HCT116 (cell line): ENCODE measurements at regions not wholly inside any gene's neighbourhood (a gene's known extent, or its start where the extent isn't known, plus 50 kb on each side); places are given as distances from the start of the nearest gene placed in this dataset.

ENCODE experiments used
- ATAC-seq: fragments of 200-7000 bp; cut with Tn5 transposase; 2 replicates; pipeline ENCODE4 v1.9.1; 2020; ENCODE audit warnings: mild to moderate bottlenecking, moderate library complexity
- BruUV-seq: library from RNA; stranded (reverse); fragments of 400-500 nt; replicated peaks from 2 replicates; lab custom pipeline; 2021; lab: Mats Ljungman, UMichigan
- CTCF ChIA-PET: fragments of 300-600 bp; sonication (Branson Sonifier 250); formaldehyde crosslinking; loops from one replicate; lab custom pipeline; 2021; ENCODE audit warnings: antibody characterized with exemption; lab: Charles Lee
- POLR2A ChIA-PET: fragments of 300-600, 350-600 bp; sonication (Branson Sonifier 250); formaldehyde crosslinking; loops from one replicate; lab custom pipeline; 2021; ENCODE audit warnings: antibody characterized with exemption; lab: Charles Lee
- RAD21 ChIA-PET, 2 experiments: fragments of 300-600 bp; sonication (Branson Sonifier 250); formaldehyde crosslinking; loops; one replicate each; lab custom pipeline; 2023; ENCODE audit warnings: low total read pairs in 2 of 2; ENCODE audit not compliant: uncharacterized antibody in 2 of 2, unreplicated experiment in 2 of 2, low non-redundant PET in 1 of 2; lab: Charles Lee
- DNase-seq: peaks from one replicate; pipeline ENCODE4 v3.0.0-alpha.2; 2010; ENCODE audit warnings: low read depth, low spot score
- H2AFZ ChIP-seq: fragments of 200-600 bp; shearing (Covaris generic), sonication (generic); 2 replicates; pipeline ENCODE4 v1.6.1; 2017; ENCODE audit warnings: low read depth, mixed run types, mixed read lengths, antibody characterized with exemption, low read length; ENCODE audit not compliant: poor library complexity, severe bottlenecking
- H3K27ac ChIP-seq: 2 replicates; pipeline ENCODE4 v1.5.1; 2012; ENCODE audit warnings: low read depth, low read length
- H3K27me3 ChIP-seq: fragments of 200-600 bp; sonication (generic); 2 replicates; pipeline ENCODE4 v1.6.1; 2016; ENCODE audit warnings: mixed run types, low read length, mixed read lengths; ENCODE audit not compliant: insufficient read depth
- H3K36me3 ChIP-seq, 2 experiments: fragments of 200-500 bp in 1 of 2; fragments of 200-600 bp in 1 of 2; sonication (Bioruptor generic) in 1 of 2; sonication (generic) in 1 of 2; 2 replicates each; pipeline versions ENCODE4 v1.5.1 to v1.6.1; 2014 to 2016; ENCODE audit warnings: low read length in 2 of 2, inconsistent platforms in 1 of 2, mixed read lengths in 1 of 2, mixed run types in 1 of 2; ENCODE audit not compliant: insufficient read depth in 2 of 2, control insufficient read depth in 1 of 2
- H3K4me1 ChIP-seq, 2 experiments: fragments of 200-600 bp in 1 of 2; sonication (generic) in 1 of 2; 2 replicates each; pipeline versions ENCODE4 v1.5.1 to v1.6.1; 2012 to 2017; ENCODE audit warnings: low read length in 2 of 2, inconsistent platforms in 1 of 2, mild to moderate bottlenecking in 1 of 2, mixed read lengths in 1 of 2, mixed run types in 1 of 2, moderate library complexity in 1 of 2; ENCODE audit not compliant: insufficient read depth in 2 of 2, control insufficient read depth in 1 of 2
- H3K4me2 ChIP-seq: fragments of 200-600 bp; sonication (generic); 2 replicates; pipeline ENCODE4 v1.6.1; 2017; ENCODE audit warnings: mixed run types, low read length, mixed read lengths
- H3K4me3 ChIP-seq, 2 experiments: fragments of 200-600 bp in 1 of 2; sonication (generic) in 1 of 2; replicated peaks in 1 of 2; 2 replicates each; pipeline ENCODE4 v1.5.1; 2011 to 2016; ENCODE audit warnings: low read length in 2 of 2, control low read depth in 1 of 2, low read depth in 1 of 2, mild to moderate bottlenecking in 1 of 2, mixed read lengths in 1 of 2, mixed run types in 1 of 2
- H3K79me2 ChIP-seq: fragments of 200-600 bp; sonication (generic); 2 replicates; pipeline ENCODE4 v1.6.1; 2017; ENCODE audit warnings: mild to moderate bottlenecking, mixed run types, low read length, moderate library complexity, mixed read lengths; ENCODE audit not compliant: insufficient read depth
- H3K9ac ChIP-seq: fragments of 200-600 bp; sonication (generic); 2 replicates; pipeline ENCODE4 v1.6.1; 2016; ENCODE audit warnings: low read length, mixed read lengths
- H3K9me2 ChIP-seq: fragments of 200-600 bp; sonication (generic), shearing (Covaris generic); 2 replicates; pipeline ENCODE4 v1.6.1; 2017; ENCODE audit warnings: mixed run types, mild to moderate bottlenecking, moderate library complexity; ENCODE audit not compliant: insufficient read depth
- H3K9me3 ChIP-seq, 2 experiments: fragments of 200-500 bp in 1 of 2; fragments of 200-600 bp in 1 of 2; sonication (Bioruptor generic) in 1 of 2; sonication (generic) in 1 of 2; 2 replicates each; pipeline ENCODE4 v1.6.1; 2014 to 2017; ENCODE audit warnings: low read length in 2 of 2, mixed read lengths in 2 of 2, inconsistent platforms in 1 of 2, low read depth in 1 of 2, mild to moderate bottlenecking in 1 of 2, mixed run types in 1 of 2, moderate library complexity in 1 of 2; ENCODE audit not compliant: control insufficient read depth in 1 of 2, insufficient read depth in 1 of 2
- H4K20me1 ChIP-seq: fragments of 200-600 bp; sonication (generic), shearing (Covaris generic); 2 replicates; pipeline ENCODE4 v1.6.1; 2017; ENCODE audit warnings: mixed run types, mild to moderate bottlenecking, moderate library complexity; ENCODE audit not compliant: insufficient read depth
- ATF3 ChIP-seq: IDR thresholded peaks from 2 replicates; pipeline ENCODE4 v1.6.1; 2012
- CBX3 ChIP-seq: IDR thresholded peaks from 2 replicates; pipeline ENCODE4 v1.6.1; 2012; ENCODE audit warnings: low read depth
- CEBPB ChIP-seq: IDR thresholded peaks from 2 replicates; pipeline ENCODE4 v1.6.1; 2012; ENCODE audit warnings: low read depth
- CTCF ChIP-seq, 3 experiments: fragments of 200-600 bp in 1 of 3; sonication (generic) in 1 of 3; IDR thresholded peaks in 2 of 3; conservative IDR thresholded peaks in 1 of 3; 2 replicates each; pipeline ENCODE4 v1.5.1; 2012 to 2017; ENCODE audit warnings: low read depth in 2 of 3, low read length in 2 of 3, antibody characterized with exemption in 1 of 3, borderline replicate concordance in 1 of 3, control low read depth in 1 of 3, mild to moderate bottlenecking in 1 of 3, mixed read lengths in 1 of 3, mixed run types in 1 of 3, moderate library complexity in 1 of 3; ENCODE audit not compliant: insufficient read depth in 1 of 3
- EGR1 ChIP-seq: IDR thresholded peaks from 2 replicates; pipeline ENCODE4 v1.6.1; 2012; ENCODE audit warnings: low read depth
- ELF1 ChIP-seq: IDR thresholded peaks from 2 replicates; pipeline ENCODE4 v1.6.1; 2012; ENCODE audit warnings: low read depth, borderline replicate concordance
- EZH2 ChIP-seq: fragments of 200-600 bp; sonication (generic); IDR thresholded peaks from 2 replicates; pipeline ENCODE4 v1.6.1; 2017; ENCODE audit warnings: antibody characterized with exemption, mixed run types
- FOSL1 ChIP-seq: IDR thresholded peaks from 2 replicates; pipeline ENCODE4 v1.6.1; 2012; ENCODE audit warnings: low read depth
- JUND ChIP-seq: IDR thresholded peaks from 2 replicates; pipeline ENCODE4 v1.6.1; 2012
- MAX ChIP-seq: IDR thresholded peaks from 2 replicates; pipeline ENCODE4 v1.6.1; 2012
- RAD21 ChIP-seq: IDR thresholded peaks from 2 replicates; pipeline ENCODE4 v1.6.1; 2012; ENCODE audit warnings: low read depth, mild to moderate bottlenecking
- SIN3A ChIP-seq: IDR thresholded peaks from 2 replicates; pipeline ENCODE4 v1.6.1; 2012; ENCODE audit warnings: low read depth
- SRF ChIP-seq: IDR thresholded peaks from 2 replicates; pipeline ENCODE4 v1.6.1; 2012; ENCODE audit warnings: low read depth
- TCF7L2 ChIP-seq: IDR thresholded peaks from 2 replicates; pipeline ENCODE4 v1.7.0; 2011; ENCODE audit warnings: borderline replicate concordance, inconsistent platforms; ENCODE audit not compliant: insufficient read depth, insufficient read length; ENCODE audit errors: extremely low read depth
- YY1 ChIP-seq: IDR thresholded peaks from 2 replicates; pipeline ENCODE4 v1.6.1; 2011; ENCODE audit warnings: low read length, low read depth, moderate library complexity, mild to moderate bottlenecking; ENCODE audit not compliant: insufficient replicate concordance; ENCODE audit errors: extremely low read depth
- ZBTB33 ChIP-seq: IDR thresholded peaks from 2 replicates; pipeline ENCODE4 v1.6.1; 2011; ENCODE audit warnings: mild to moderate bottlenecking, low read length, moderate library complexity; ENCODE audit not compliant: insufficient replicate concordance; ENCODE audit errors: extremely low read depth
- ZFX ChIP-seq: fragments of 450-650 bp; IDR thresholded peaks from 2 replicates; pipeline ENCODE4 v1.6.1; 2017
- ZNF274 ChIP-seq: fragments of 200-500 bp; sonication (Bioruptor generic); IDR thresholded peaks from 2 replicates; pipeline ENCODE4 v1.6.1; 2014; ENCODE audit warnings: mild to moderate bottlenecking, low read depth, low read length, inconsistent platforms
- intact Hi-C: fragments of 100-400 bp; cut with micrococcal nuclease; formaldehyde crosslinking; loops from 2 replicates; pipeline ENCODE4 v1.10.0; 2022

GRCh38 chr20:60990061-60990460 is 262.0 kb upstream of the CDH4 start:
- Histone ChIP-seq H4K20me1 (no peaks in the 10 kb centered on the region), H3K9ac (no peak overlapping the region), H3K4me1 (no peaks in the 10 kb centered on the region), H3K4me2 (no peak overlapping the region), H2AFZ (no peak overlapping the region), H3K4me3 (no peak overlapping the region), H3K36me3 (no peaks in the 10 kb centered on the region), H3K9me2 (no peaks in the 10 kb centered on the region), H3K9me3 (peaks cover 5 to 25% of the 10 kb centered on the region in 2 experiments; a peak in 2 of 4 replicates), H3K79me2 (no peaks in the 10 kb centered on the region), H3K27me3 (no peaks in the 10 kb centered on the region), H3K27ac (no peak overlapping the region)
- intact Hi-C loops: no loop called here
- BruUV-seq: no TSS peak
- no peak for ATAC-seq
- ChIA-PET RAD21 (no interaction called here), POLR2A (no interaction called here), CTCF (no interaction called here)
- no peak for TF ChIP-seq ZBTB33
- no peak for TF ChIP-seq SIN3A
- no peak for TF ChIP-seq ZNF274
- TF ChIP-seq SRF: no peak
- no peak for TF ChIP-seq MAX
- no peak for TF ChIP-seq EGR1
- no peak for TF ChIP-seq RAD21
- TF ChIP-seq ELF1: no peak
- TF ChIP-seq JUND: no peak
- TF ChIP-seq CEBPB: no peak
- no peak for TF ChIP-seq EZH2
- no peak for TF ChIP-seq ATF3
- TF ChIP-seq CTCF (IDR thresholded peaks at IDR 0.05 in 2 of 3, conservative IDR thresholded peaks at IDR 0.05 in 1 of 3; ENCODE audit: borderline replicate concordance in 1 of 3, insufficient read depth in 1 of 3, low read depth in 2 of 3, low read length in 2 of 3): no peak
- TF ChIP-seq FOSL1: no peak
- TF ChIP-seq CBX3: no peak
- TF ChIP-seq ZFX: no peak
- no peak for TF ChIP-seq YY1
- TF ChIP-seq TCF7L2: no peak
- no peak for DNase-seq
